Natural killer cell (primary cell): ENCODE measurements at regions not wholly inside any gene's neighbourhood (a gene's known extent, or its start where the extent isn't known, plus 50 kb on each side); places are given as distances from the start of the nearest gene placed in this dataset.

Experiments
- ATAC-seq, 3 donors: fragments of 150-1000 bp in 2 of 3; fragments of 200-7000 bp in 1 of 3; cut with Tn5 transposase; 1 replicate in 1 of 3; 2 replicates in 2 of 3; pipeline ENCODE4 v1.10.0; 2021; ENCODE audit warnings: mild to moderate bottlenecking in 2 of 3, moderate library complexity in 2 of 3
- DNase-seq, 2 donors: peaks; one replicate each; pipeline versions ENCODE4 v3.0.0 to v3.0.0-alpha.2; 2013 to 2021; ENCODE audit warnings: mixed read lengths in 1 of 2
- H3K27ac ChIP-seq: one replicate; pipeline ENCODE4 v1.5.1; 2013; ENCODE audit warnings: mild to moderate bottlenecking, low read length
- H3K27me3 ChIP-seq: one replicate; pipeline ENCODE4 v1.6.1; 2013; ENCODE audit warnings: low read length; ENCODE audit not compliant: control insufficient read depth, insufficient read depth
- H3K36me3 ChIP-seq: one replicate; pipeline ENCODE4 v1.6.1; 2013; ENCODE audit warnings: low read length; ENCODE audit not compliant: control insufficient read depth, insufficient read depth
- H3K4me1 ChIP-seq: one replicate; pipeline ENCODE4 v1.6.1; 2013; ENCODE audit warnings: low read length; ENCODE audit not compliant: control insufficient read depth, insufficient read depth
- H3K4me3 ChIP-seq: one replicate; pipeline ENCODE4 v1.5.1; 2013; ENCODE audit warnings: low read length
- H3K9me3 ChIP-seq: one replicate; pipeline ENCODE4 v1.6.1; 2013; ENCODE audit warnings: low read length; ENCODE audit not compliant: control insufficient read depth, insufficient read depth
- H3K27ac Mint-ChIP-seq, 2 donors: one replicate each; pipeline ENCODE4 v1.8.0; 2022; ENCODE audit warnings: mild to moderate bottlenecking in 2 of 2, mixed read lengths in 2 of 2, moderate library complexity in 1 of 2
- H3K27me3 Mint-ChIP-seq, 2 donors: one replicate each; pipeline ENCODE4 v1.8.0; 2022; ENCODE audit warnings: low read depth in 2 of 2, mixed read lengths in 2 of 2
- H3K36me3 Mint-ChIP-seq: one replicate; pipeline ENCODE4 v1.8.0; 2022; ENCODE audit warnings: mixed read lengths
- H3K4me1 Mint-ChIP-seq, 2 donors: one replicate each; pipeline ENCODE4 v1.8.0; 2022; ENCODE audit warnings: mixed read lengths in 2 of 2
- H3K4me3 Mint-ChIP-seq: one replicate; pipeline ENCODE4 v1.8.0; 2022; ENCODE audit warnings: mild to moderate bottlenecking, moderate library complexity, mixed read lengths
- H3K9me3 Mint-ChIP-seq, 2 donors: one replicate each; pipeline ENCODE4 v1.8.0; 2022; ENCODE audit warnings: mixed read lengths in 2 of 2
- CTCF ChIP-seq: fragments of 200-600 bp; IDR thresholded peaks from one replicate; pipeline ENCODE4 v1.8.0; 2022; ENCODE audit warnings: antibody characterized with exemption
- WGBS: methylation state at CpG from one replicate; pipeline ENCODE4 v1.1.7; 2013; ENCODE audit warnings: missing lambda C conversion rate; ENCODE audit not compliant: insufficient coverage; 5-methylcytosine and 5-hydroxymethylcytosine counted together
- intact Hi-C: fragments of 100-400 bp; cut with micrococcal nuclease; formaldehyde crosslinking; loops from one replicate; pipeline ENCODE4 v1.14.2; 2022

- intact Hi-C loops = no loop called here
- Histone ChIP-seq H3K4me3 (no peak overlapping the region), H3K36me3 (no peaks in the 10 kb centered on the region), H3K9me3 (peaks cover 21% of the 10 kb centered on the region), H3K4me1 (no peaks in the 10 kb centered on the region), H3K27ac (no peak overlapping the region), H3K27me3 (no peaks in the 10 kb centered on the region)
- Mint-ChIP-seq H3K4me3 (no peak overlapping the region), H3K36me3 (peaks cover 46% of the 10 kb centered on the region), H3K9me3 (peaks cover 10 to 22% of the 10 kb centered on the region in 2 donors), H3K27me3 (no peaks in the 10 kb centered on the region), H3K27ac (no peak overlapping the region), H3K4me1 (peaks cover 20 to 24% of the 10 kb centered on the region in 2 donors)
- no CpG with 5 or more reads among the region's 1 CpG for WGBS
- ATAC-seq (no peak), DNase-seq (no peak)
- TF ChIP-seq CTCF = no peak
Observed at GRCh38 chr2:144749188-144749587, 229.3 kb upstream of the ZEB2 start.

- TF ChIP-seq CTCF = no peak
- peaks cover 20 to 24% of the 10 kb centered on the region in 2 donors for H3K4me1 Mint-ChIP-seq
- Histone ChIP-seq H3K27me3 (no peaks in the 10 kb centered on the region), H3K4me3 (no peak overlapping the region), H3K27ac (no peak overlapping the region), H3K4me1 (no peaks in the 10 kb centered on the region), H3K9me3 (peaks cover 21% of the 10 kb centered on the region), H3K36me3 (no peaks in the 10 kb centered on the region)
- peaks cover 46% of the 10 kb centered on the region for H3K36me3 Mint-ChIP-seq
- H3K4me3 Mint-ChIP-seq = peak overlapping the region; percentile 38
- H3K27ac Mint-ChIP-seq = no peak overlapping the region
- intact Hi-C loops = no loop called here
- DNase-seq (no peak), ATAC-seq (peak in 1 of 3 donors; percentile 65)
- H3K27me3 Mint-ChIP-seq = no peaks in the 10 kb centered on the region
- 77% methylated on average over 4 of the region's 5 CpGs for WGBS
- H3K9me3 Mint-ChIP-seq = peaks cover 10 to 22% of the 10 kb centered on the region in 2 donors
Observed at GRCh38 chr2:144748443-144748842, 228.5 kb upstream of the ZEB2 start.

GRCh38 chr2:144747571-144747970 lies 227.7 kb upstream of the ZEB2 start:
- H3K4me3 ChIP-seq = no peak overlapping the region
- peaks cover 21% of the 10 kb centered on the region for H3K9me3 ChIP-seq
- Mint-ChIP-seq H3K27ac (no peak overlapping the region), H3K4me3 (no peak overlapping the region), H3K27me3 (no peaks in the 10 kb centered on the region), H3K4me1 (peaks cover 20 to 24% of the 10 kb centered on the region in 2 donors), H3K36me3 (peaks cover 46% of the 10 kb centered on the region), H3K9me3 (peaks cover 10 to 22% of the 10 kb centered on the region in 2 donors)
- ATAC-seq (no peak), DNase-seq (no peak)
- no peak overlapping the region for H3K27ac ChIP-seq
- TF ChIP-seq CTCF = no peak
- 95% methylated on average over 14 of the region's 14 CpGs for WGBS
- no peaks in the 10 kb centered on the region for H3K4me1 ChIP-seq
- H3K36me3 ChIP-seq = no peaks in the 10 kb centered on the region
- intact Hi-C loops = no loop called here
- H3K27me3 ChIP-seq = no peaks in the 10 kb centered on the region

GRCh38 chr2:144745424-144745823 lies 225.5 kb upstream of the ZEB2 start:
- peaks cover 37% of the 10 kb centered on the region for H3K36me3 Mint-ChIP-seq
- Histone ChIP-seq H3K27me3 (no peaks in the 10 kb centered on the region), H3K36me3 (no peaks in the 10 kb centered on the region), H3K4me1 (no peaks in the 10 kb centered on the region), H3K27ac (no peak overlapping the region), H3K9me3 (peaks cover 21% of the 10 kb centered on the region), H3K4me3 (no peak overlapping the region)
- ATAC-seq = no peak
- 94% methylated on average over 6 of the region's 6 CpGs for WGBS
- no peaks in the 10 kb centered on the region for H3K27me3 Mint-ChIP-seq
- intact Hi-C loops = no loop called here
- DNase-seq = no peak
- no peak overlapping the region for H3K27ac Mint-ChIP-seq
- peaks cover 20 to 24% of the 10 kb centered on the region in 2 donors for H3K4me1 Mint-ChIP-seq
- TF ChIP-seq CTCF = no peak
- peaks cover 5 to 22% of the 10 kb centered on the region in 2 donors for H3K9me3 Mint-ChIP-seq
- no peak overlapping the region for H3K4me3 Mint-ChIP-seq
